PC-9 (cell line): ENCODE measurements at regions not wholly inside any gene's neighbourhood (a gene's known extent, or its start where the extent isn't known, plus 50 kb on each side); places are given as distances from the start of the nearest gene placed in this dataset.

Experiments
- BruUV-seq: library from RNA; stranded (reverse); fragments of 400-500 nt; replicated peaks from 2 replicates; lab custom pipeline; 2021; lab: Mats Ljungman, UMichigan
- CTCF ChIA-PET: fragments of 300-600 bp; sonication (Branson Sonifier 250); formaldehyde crosslinking; loops from one replicate; lab custom pipeline; 2022; ENCODE audit warnings: antibody characterized with exemption; lab: Charles Lee
- POLR2A ChIA-PET: fragments of 300-600 bp; sonication (Branson Sonifier 250); formaldehyde crosslinking; loops from one replicate; lab custom pipeline; 2022; ENCODE audit warnings: antibody characterized with exemption; ENCODE audit not compliant: unreplicated experiment; lab: Charles Lee
- DNase-seq, 2 experiments: peaks; one replicate each; pipeline versions ENCODE4 v3.0.0 to v3.0.0-alpha.2; 2015 to 2022; ENCODE audit warnings: mixed read lengths in 1 of 2
- H2AFZ ChIP-seq: fragments of 200-600 bp; sonication (generic); 2 replicates; pipeline ENCODE4 v1.8.1; 2017; ENCODE audit warnings: antibody characterized with exemption
- H3F3A ChIP-seq: fragments of 200-600 bp; sonication (generic); 2 replicates; pipeline ENCODE4 v1.8.1; 2017; ENCODE audit warnings: antibody characterized with exemption, mild to moderate bottlenecking, low read depth; ENCODE audit not compliant: insufficient read depth
- H3K27ac ChIP-seq: fragments of 200-600 bp; sonication (generic); 2 replicates; pipeline ENCODE4 v1.6.1; 2016; ENCODE audit warnings: mixed run types
- H3K27me3 ChIP-seq: fragments of 200-600 bp; sonication (generic); 2 replicates; pipeline ENCODE4 v1.6.1; 2016; ENCODE audit warnings: low read depth, mixed run types; ENCODE audit not compliant: insufficient read depth
- H3K36me3 ChIP-seq: fragments of 200-600 bp; sonication (generic); 2 replicates; pipeline ENCODE4 v1.6.1; 2016; ENCODE audit warnings: low read depth, mixed run types
- H3K4me1 ChIP-seq: fragments of 200-600 bp; sonication (generic); replicated peaks from 2 replicates; pipeline ENCODE4 v1.6.1; 2016; ENCODE audit warnings: mixed run types; ENCODE audit not compliant: insufficient read depth
- H3K4me2 ChIP-seq: fragments of 200-600 bp; sonication (generic); 2 replicates; pipeline ENCODE4 v1.6.1; 2017; ENCODE audit warnings: mixed run types
- H3K4me3 ChIP-seq: fragments of 200-600 bp; sonication (generic); 2 replicates; pipeline ENCODE4 v1.6.1; 2016; ENCODE audit warnings: mixed run types
- H3K79me2 ChIP-seq: fragments of 200-600 bp; sonication (generic); 2 replicates; pipeline ENCODE4 v1.6.1; 2017; ENCODE audit warnings: low read depth, mixed run types
- H3K9me2 ChIP-seq: fragments of 200-600 bp; sonication (generic); 2 replicates; pipeline ENCODE4 v1.8.1; 2017; ENCODE audit warnings: mild to moderate bottlenecking; ENCODE audit not compliant: insufficient read depth
- H3K9me3 ChIP-seq: fragments of 200-600 bp; sonication (generic); 2 replicates; pipeline ENCODE4 v1.8.1; 2016; ENCODE audit warnings: low read depth; ENCODE audit not compliant: insufficient read depth
- H4K20me1 ChIP-seq: fragments of 200-600 bp; sonication (generic); 2 replicates; pipeline ENCODE4 v1.8.1; 2017; ENCODE audit not compliant: insufficient read depth
- CTCF ChIP-seq: fragments of 200-600 bp; sonication (generic); conservative IDR thresholded peaks from 2 replicates; pipeline ENCODE4 v1.6.1; 2017; ENCODE audit warnings: mixed run types, antibody characterized with exemption, mild to moderate bottlenecking, moderate library complexity
- EZH2 ChIP-seq: fragments of 200-600 bp; sonication (generic); IDR thresholded peaks from 2 replicates; pipeline ENCODE4 v1.8.0; 2017; ENCODE audit warnings: antibody characterized with exemption, low read depth
- intact Hi-C: fragments of 100-400 bp; cut with micrococcal nuclease; formaldehyde crosslinking; loops from one replicate; pipeline ENCODE4 v1.10.0; 2022; ENCODE audit not compliant: unreplicated experiment

- H3K4me3 ChIP-seq = no peak overlapping the region
- H3K36me3 ChIP-seq = no peaks in the 10 kb centered on the region
- TF ChIP-seq CTCF (no peak), EZH2 (no peak)
- CTCF ChIA-PET = no interaction called here
- no peaks in the 10 kb centered on the region for H3K27me3 ChIP-seq
- no peaks in the 10 kb centered on the region for H3F3A ChIP-seq
- POLR2A ChIA-PET = no interaction called here
- H3K9me2 ChIP-seq = no peaks in the 10 kb centered on the region
- H3K9me3 ChIP-seq = no peaks in the 10 kb centered on the region
- no peaks in the 10 kb centered on the region for H3K79me2 ChIP-seq
- H3K4me2 ChIP-seq = no peak overlapping the region
- intact Hi-C loops = no loop called here
- no peak for DNase-seq
- no peaks in the 10 kb centered on the region for H4K20me1 ChIP-seq
- no peak overlapping the region for H2AFZ ChIP-seq
- no peaks in the 10 kb centered on the region for H3K4me1 ChIP-seq
- BruUV-seq = no TSS peak
- H3K27ac ChIP-seq = no peak overlapping the region
These were observed 208.1 kb upstream of the PPP3CA start for GRCh38 chr4:101555341-101555880.

GRCh38 chr4:101540336-101540735 is 193.0 kb upstream of the PPP3CA start:
- BruUV-seq = no TSS peak

GRCh38 chr4:101528526-101528925 is 181.2 kb upstream of the PPP3CA start:
- BruUV-seq = no TSS peak
- TF ChIP-seq EZH2 = no peak
- CTCF ChIA-PET = no interaction called here

More at GRCh38 chr4:101540336-101540735, 193.0 kb upstream of the PPP3CA start:
- no peaks in the 10 kb centered on the region for H3K27me3 ChIP-seq
- no peaks in the 10 kb centered on the region for H3K9me3 ChIP-seq
- intact Hi-C loops = no loop called here
- no peaks in the 10 kb centered on the region for H3K36me3 ChIP-seq
- no peak overlapping the region for H3K27ac ChIP-seq
- DNase-seq = no peak
- H3K4me2 ChIP-seq = no peak overlapping the region
- H3K79me2 ChIP-seq = no peaks in the 10 kb centered on the region
- no peak overlapping the region for H3K4me3 ChIP-seq
- H3K9me2 ChIP-seq = no peaks in the 10 kb centered on the region
- no peaks in the 10 kb centered on the region for H3F3A ChIP-seq
- ChIA-PET POLR2A (no interaction called here), CTCF (no interaction called here)
- TF ChIP-seq CTCF = no peak
- no peak for TF ChIP-seq EZH2
- no peaks in the 10 kb centered on the region for H4K20me1 ChIP-seq
- H3K4me1 ChIP-seq = no peaks in the 10 kb centered on the region
- no peak overlapping the region for H2AFZ ChIP-seq

GRCh38 chr4:101527188-101527587 is 179.9 kb upstream of the PPP3CA start:
- DNase-seq = no peak
- H3K79me2 ChIP-seq = no peaks in the 10 kb centered on the region
- no peak overlapping the region for H3K27ac ChIP-seq
- H3K4me3 ChIP-seq = no peak overlapping the region
- no peaks in the 10 kb centered on the region for H4K20me1 ChIP-seq
- CTCF ChIA-PET = no interaction called here
- no peaks in the 10 kb centered on the region for H3K36me3 ChIP-seq
- no peaks in the 10 kb centered on the region for H3K9me3 ChIP-seq
- POLR2A ChIA-PET = no interaction called here
- H2AFZ ChIP-seq = no peak overlapping the region
- no peaks in the 10 kb centered on the region for H3K4me1 ChIP-seq
- H3K9me2 ChIP-seq = no peaks in the 10 kb centered on the region
- no peaks in the 10 kb centered on the region for H3K27me3 ChIP-seq
- no peaks in the 10 kb centered on the region for H3F3A ChIP-seq
- TF ChIP-seq EZH2 = no peak
- TF ChIP-seq CTCF = no peak
- no TSS peak for BruUV-seq
- intact Hi-C loops = no loop called here
- no peak overlapping the region for H3K4me2 ChIP-seq

More at GRCh38 chr4:101528526-101528925, 181.2 kb upstream of the PPP3CA start:
- intact Hi-C loops = no loop called here
- Histone ChIP-seq H3K9me3 (no peaks in the 10 kb centered on the region), H3F3A (no peaks in the 10 kb centered on the region), H3K36me3 (no peaks in the 10 kb centered on the region), H3K79me2 (no peaks in the 10 kb centered on the region), H3K27me3 (no peaks in the 10 kb centered on the region), H3K4me3 (no peak overlapping the region), H3K9me2 (no peaks in the 10 kb centered on the region), H3K27ac (no peak overlapping the region), H2AFZ (no peak overlapping the region), H4K20me1 (no peaks in the 10 kb centered on the region), H3K4me1 (no peaks in the 10 kb centered on the region), H3K4me2 (no peak overlapping the region)
- POLR2A ChIA-PET = no interaction called here
- no peak for DNase-seq
